Esophagus muscularis mucosa (tissue), 4 donors: ENCODE measurements at regions not wholly inside any gene's neighbourhood (a gene's known extent, or its start where the extent isn't known, plus 50 kb on each side); places are given as distances from the start of the nearest gene placed in this dataset.
"Not testable (repeated sequence)": the region's sequence is repeated elsewhere in the genome, so short reads cannot be mapped to it uniquely, and the experiment has no call there.

Experiments
- DNase-seq: peaks from one replicate; pipeline ENCODE4 v3.0.0-alpha.2; 2017; ENCODE audit errors: extremely low spot score
- H3K27ac ChIP-seq, 4 donors: fragments of 200-600 bp; sonication (generic); replicated peaks in 1 of 4; 1 replicate in 3 of 4; 2 replicates in 1 of 4; pipeline ENCODE4 v1.5.1; 2016 to 2019; ENCODE audit warnings: mild to moderate bottlenecking in 1 of 4
- H3K27me3 ChIP-seq, 4 donors: fragments of 200-600 bp; sonication (generic); one replicate each; pipeline versions ENCODE4 v1.5.1 to v1.6.0; 2016 to 2019
- H3K36me3 ChIP-seq, 4 donors: fragments of 200-600 bp; sonication (generic); one replicate each; pipeline ENCODE4 v1.5.1; 2016 to 2019
- H3K4me1 ChIP-seq, 4 donors: fragments of 200-600 bp; sonication (generic); one replicate each; pipeline ENCODE4 v1.5.1; 2016 to 2019
- H3K4me3 ChIP-seq, 4 donors: fragments of 200-600 bp; sonication (generic); 1 replicate in 2 of 4; 2 replicates in 2 of 4; pipeline ENCODE4 v1.5.1; 2016 to 2019; ENCODE audit warnings: mild to moderate bottlenecking in 4 of 4, moderate library complexity in 1 of 4
- H3K9me3 ChIP-seq, 4 donors: fragments of 200-600 bp; sonication (generic); 1 replicate in 3 of 4; 2 replicates in 1 of 4; pipeline ENCODE4 v1.5.1; 2016 to 2019
- EP300 ChIP-seq: sonication (generic); formaldehyde crosslinking; IDR thresholded peaks from one replicate; pipeline ENCODE4 v1.6.1; 2017; ENCODE audit warnings: antibody characterized with exemption
- POLR2A ChIP-seq: fragments of 450-650 bp; IDR thresholded peaks from one replicate; pipeline ENCODE4 v1.6.1; 2017; ENCODE audit warnings: antibody characterized with exemption, moderate library complexity, mild to moderate bottlenecking, low read depth
- POLR2AphosphoS5 ChIP-seq, 2 donors: sonication (generic); formaldehyde crosslinking; IDR thresholded peaks; one replicate each; pipeline ENCODE4 v1.6.1; 2017; ENCODE audit warnings: antibody characterized with exemption in 2 of 2
- WGBS: methylation state at CpG from one replicate; pipeline ENCODE4 v1.1.5; 2018; 5-methylcytosine and 5-hydroxymethylcytosine counted together
- intact Hi-C: fragments of 100-400 bp; cut with DNase I; formaldehyde crosslinking; loops from one replicate; pipeline ENCODE4 v1.15.1; 2023
- TF ChIP-seq, protein P1 (sequence below), 3 experiments: fragments of 200-600 bp in 2 of 3; fragments of 450-650 bp in 1 of 3; sonication (generic) in 2 of 3; IDR thresholded peaks; one replicate each; pipeline ENCODE4 v1.5.1; 2017 to 2019; ENCODE audit warnings: antibody characterized with exemption in 3 of 3, mild to moderate bottlenecking in 2 of 3, moderate library complexity in 1 of 3

DNA sequence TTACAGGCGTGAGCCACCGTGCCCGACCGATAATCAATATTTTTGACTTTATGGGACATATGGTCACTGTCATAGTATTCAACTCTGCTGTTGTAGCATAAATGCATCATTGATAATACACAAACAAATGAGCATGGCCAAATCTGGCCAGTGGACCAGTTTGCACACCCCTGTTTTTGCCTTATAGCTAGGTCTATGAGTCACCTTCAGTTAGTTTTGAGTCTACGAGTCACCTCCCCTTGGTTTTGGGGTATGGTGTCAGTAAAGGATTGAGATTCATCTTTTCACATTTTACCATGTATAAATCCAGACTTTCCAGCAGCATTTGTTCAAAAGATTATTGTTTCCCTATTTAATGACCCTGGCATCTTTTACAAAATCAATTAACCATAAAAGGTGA lies 362.5 kb upstream of the NRP1 start:
- DNase-seq, result no peak
- TF ChIP-seq EP300, result no peak
- no peak for TF ChIP-seq POLR2AphosphoS5 (IDR thresholded peaks at IDR 0.05)
- no peak for TF ChIP-seq POLR2A
- TF ChIP-seq, protein P1, sequence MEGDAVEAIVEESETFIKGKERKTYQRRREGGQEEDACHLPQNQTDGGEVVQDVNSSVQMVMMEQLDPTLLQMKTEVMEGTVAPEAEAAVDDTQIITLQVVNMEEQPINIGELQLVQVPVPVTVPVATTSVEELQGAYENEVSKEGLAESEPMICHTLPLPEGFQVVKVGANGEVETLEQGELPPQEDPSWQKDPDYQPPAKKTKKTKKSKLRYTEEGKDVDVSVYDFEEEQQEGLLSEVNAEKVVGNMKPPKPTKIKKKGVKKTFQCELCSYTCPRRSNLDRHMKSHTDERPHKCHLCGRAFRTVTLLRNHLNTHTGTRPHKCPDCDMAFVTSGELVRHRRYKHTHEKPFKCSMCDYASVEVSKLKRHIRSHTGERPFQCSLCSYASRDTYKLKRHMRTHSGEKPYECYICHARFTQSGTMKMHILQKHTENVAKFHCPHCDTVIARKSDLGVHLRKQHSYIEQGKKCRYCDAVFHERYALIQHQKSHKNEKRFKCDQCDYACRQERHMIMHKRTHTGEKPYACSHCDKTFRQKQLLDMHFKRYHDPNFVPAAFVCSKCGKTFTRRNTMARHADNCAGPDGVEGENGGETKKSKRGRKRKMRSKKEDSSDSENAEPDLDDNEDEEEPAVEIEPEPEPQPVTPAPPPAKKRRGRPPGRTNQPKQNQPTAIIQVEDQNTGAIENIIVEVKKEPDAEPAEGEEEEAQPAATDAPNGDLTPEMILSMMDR (IDR thresholded peaks at IDR 0.05), result no peak
- intact Hi-C loops, result no loop called here
- no peak overlapping the region for H3K4me3 ChIP-seq
- H3K27ac ChIP-seq, result no peak overlapping the region
- peaks cover 0 to 6% (median 2%) of the 10 kb centered on the region in 4 donors for H3K9me3 ChIP-seq
- H3K27me3 ChIP-seq, result no peaks in the 10 kb centered on the region
- WGBS, result 97% methylated on average over 5 of the region's 5 CpGs
- H3K4me1 ChIP-seq, result no peaks in the 10 kb centered on the region
- H3K36me3 ChIP-seq, result no peaks in the 10 kb centered on the region

DNA sequence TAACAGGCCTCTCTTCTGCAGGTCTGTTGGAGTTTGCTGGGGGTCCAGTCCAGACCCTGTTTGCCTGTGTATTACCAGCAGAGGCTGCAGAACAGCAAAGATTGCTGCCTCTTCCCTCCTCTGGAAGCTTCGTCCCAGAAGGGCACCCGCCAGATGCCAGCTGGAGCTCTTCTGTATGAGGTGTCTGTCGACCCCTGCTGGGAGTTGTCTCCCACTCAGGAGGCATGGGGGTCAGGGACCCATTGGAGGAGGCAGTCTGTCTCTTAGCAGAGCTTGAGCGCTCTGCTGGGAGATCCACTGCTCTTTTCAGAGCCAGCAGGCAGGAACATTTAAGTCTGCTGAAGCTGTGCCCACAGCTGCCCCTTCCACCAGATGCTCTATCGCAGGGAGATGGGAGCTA lies 361.1 kb upstream of the NRP1 start:
- TF ChIP-seq POLR2AphosphoS5 (IDR thresholded peaks at IDR 0.05) (no peak), POLR2A (no peak), EP300 (no peak)
- TF ChIP-seq, protein P1 (IDR thresholded peaks at IDR 0.05), result no peak
- H3K4me3 ChIP-seq, result no peak overlapping the region
- no peak overlapping the region for H3K27ac ChIP-seq
- H3K9me3 ChIP-seq, result peaks cover 0 to 9% (median 5%) of the 10 kb centered on the region in 4 donors
- WGBS, result 94% methylated on average over 4 of the region's 5 CpGs
- no peaks in the 10 kb centered on the region for H3K27me3 ChIP-seq
- intact Hi-C loops, result no loop called here
- DNase-seq, result no peak
- H3K36me3 ChIP-seq, result no peaks in the 10 kb centered on the region
- H3K4me1 ChIP-seq, result no peaks in the 10 kb centered on the region

DNA sequence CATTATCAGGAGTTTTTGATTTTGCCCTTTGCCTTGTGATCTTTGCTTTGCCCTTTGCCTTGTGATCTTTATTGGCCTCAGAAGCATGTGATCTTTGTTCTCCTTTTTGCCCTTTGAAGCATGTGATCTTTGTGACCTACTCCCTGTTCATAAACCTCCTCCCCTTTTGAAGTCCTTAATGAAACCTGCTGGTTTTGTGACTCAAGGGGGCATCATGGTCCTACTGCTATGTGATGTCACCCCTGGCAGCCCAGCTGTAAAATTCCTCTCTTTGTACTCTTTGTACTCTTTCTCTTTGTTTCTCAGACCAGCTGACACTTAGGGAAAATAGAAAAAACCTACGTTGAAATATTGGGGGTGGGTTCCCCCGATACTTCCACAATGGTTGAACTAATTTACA lies 356.1 kb upstream of the NRP1 start:
- H3K4me3 ChIP-seq, DNase-seq, H3K27ac ChIP-seq, H3K4me1 ChIP-seq, H3K36me3 ChIP-seq, intact Hi-C loops, H3K27me3 ChIP-seq: not testable (repeated sequence)
- 90% methylated on average over 2 of the region's 2 CpGs for WGBS
- H3K9me3 ChIP-seq, result peaks cover 0 to 15% (median 14%) of the 10 kb centered on the region in 4 donors

DNA sequence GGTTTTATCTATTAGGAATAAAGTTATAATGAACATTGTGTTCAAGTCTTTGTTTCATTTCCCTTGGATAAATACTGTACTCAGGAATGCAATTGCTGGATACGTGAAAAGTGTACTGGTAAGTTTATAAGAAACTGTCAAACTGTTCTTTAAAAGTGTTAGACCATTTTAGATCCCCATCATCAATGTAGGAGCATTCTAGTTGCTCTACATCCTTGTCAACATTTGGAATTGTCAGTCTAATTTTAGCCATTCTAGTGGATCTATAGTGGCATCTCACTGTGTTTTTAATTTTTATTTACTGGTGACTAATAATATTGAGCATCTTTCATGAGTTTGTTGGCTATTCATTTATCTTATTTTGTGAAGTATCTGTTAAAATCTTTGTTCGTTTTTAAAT lies 354.0 kb upstream of the NRP1 start:
- H3K27ac ChIP-seq, result no peak overlapping the region
- H3K4me1 ChIP-seq, result peaks cover 0 to 3% (median 0%) of the 10 kb centered on the region in 4 donors
- no peaks in the 10 kb centered on the region for H3K36me3 ChIP-seq
- H3K9me3 ChIP-seq, result peaks cover 0 to 15% (median 13%) of the 10 kb centered on the region in 4 donors
- intact Hi-C loops, result no loop called here
- H3K4me3 ChIP-seq, result no peak overlapping the region
- DNase-seq, result no peak
- WGBS, result 83% methylated on average over 2 of the region's 2 CpGs
- TF ChIP-seq, protein P1 (IDR thresholded peaks at IDR 0.05), result no peak
- TF ChIP-seq EP300, result no peak
- TF ChIP-seq POLR2AphosphoS5 (IDR thresholded peaks at IDR 0.05), result no peak
- no peak for TF ChIP-seq POLR2A
- H3K27me3 ChIP-seq, result no peaks in the 10 kb centered on the region

GRCh38 chr10:33684211-33684611 lies 349.7 kb upstream of the NRP1 start:
- no peaks in the 10 kb centered on the region for H3K36me3 ChIP-seq
- intact Hi-C loops, result no loop called here
- WGBS, result 86% methylated on average over 2 of the region's 2 CpGs
- TF ChIP-seq, protein P1 (IDR thresholded peaks at IDR 0.05), result no peak
- no peak for TF ChIP-seq POLR2AphosphoS5 (IDR thresholded peaks at IDR 0.05)
- TF ChIP-seq POLR2A, result no peak
- no peak for TF ChIP-seq EP300
- no peak for DNase-seq
- H3K27me3 ChIP-seq, result no peaks in the 10 kb centered on the region
- H3K4me3 ChIP-seq, result no peak overlapping the region
- no peak overlapping the region for H3K27ac ChIP-seq
- peaks cover 0 to 3% (median 0%) of the 10 kb centered on the region in 4 donors for H3K4me1 ChIP-seq
- peaks cover 0 to 6% (median 0%) of the 10 kb centered on the region in 4 donors for H3K9me3 ChIP-seq
